Dedifferentiated amniotic fluid mesenchymal stem cell (primary cell): ENCODE measurements at regions not wholly inside any gene's neighbourhood (a gene's known extent, or its start where the extent isn't known, plus 50 kb on each side); places are given as distances from the start of the nearest gene placed in this dataset.

ENCODE experiments used
- DNase-seq: peaks from one replicate; pipeline ENCODE4 v3.0.0-alpha.2; 2016; ENCODE audit errors: extremely low spot score

GRCh38 chr1:195085196-195085595, 1523.0 kb downstream of the KCNT2 start:
- DNase-seq: no peak

GRCh38 chr1:195082183-195082582, 1526.1 kb downstream of the KCNT2 start:
- DNase-seq: peak; percentile 53

- DNase-seq: no peak
These were observed 1531.6 kb downstream of the KCNT2 start for GRCh38 chr1:195076682-195077081.

DNA sequence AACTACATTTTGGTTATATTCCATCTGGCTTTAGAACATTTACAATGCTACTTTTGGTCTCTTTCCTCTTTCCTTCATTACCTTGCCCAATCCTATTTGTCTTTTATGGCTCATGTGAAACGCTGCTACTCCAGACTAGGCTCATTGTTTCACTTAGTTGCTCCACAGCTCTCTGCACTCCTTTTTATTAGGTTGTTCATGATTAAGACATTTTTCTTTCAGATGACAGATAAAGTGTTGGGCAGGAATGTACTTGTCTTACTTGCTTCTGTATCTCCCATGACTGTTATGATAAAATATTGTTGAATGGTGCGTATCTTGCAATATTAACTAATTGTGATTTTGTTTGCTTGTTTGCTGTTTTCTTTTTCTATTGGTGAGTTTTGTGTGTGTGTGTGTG, 1532.3 kb downstream of the KCNT2 start:
- DNase-seq: no peak

- no peak for DNase-seq
These were observed 1536.8 kb downstream of the KCNT2 start for GRCh38 chr1:195071461-195071860.

DNA sequence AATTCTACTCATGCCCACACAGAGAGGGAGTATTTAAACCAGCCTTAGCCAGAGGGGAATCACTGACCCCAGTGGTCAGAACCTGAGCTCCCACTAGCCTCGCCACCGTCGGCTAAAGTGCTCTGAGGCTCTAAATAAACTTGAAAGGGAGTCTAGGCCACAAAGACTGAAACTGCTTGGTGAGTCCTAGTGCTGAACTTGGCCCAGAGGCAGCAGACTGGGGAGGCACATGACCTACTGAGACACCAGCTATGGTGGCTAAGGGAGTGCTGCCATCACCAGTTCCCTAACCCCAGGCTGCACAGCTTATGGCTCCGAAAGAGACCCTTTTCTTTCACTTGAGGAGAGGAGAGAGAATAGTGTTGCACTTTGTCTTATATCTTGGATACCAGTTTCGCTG, 1542.8 kb downstream of the KCNT2 start:
- DNase-seq: no peak

GRCh38 chr1:195064358-195064757, 1543.9 kb downstream of the KCNT2 start:
- no peak for DNase-seq

DNA sequence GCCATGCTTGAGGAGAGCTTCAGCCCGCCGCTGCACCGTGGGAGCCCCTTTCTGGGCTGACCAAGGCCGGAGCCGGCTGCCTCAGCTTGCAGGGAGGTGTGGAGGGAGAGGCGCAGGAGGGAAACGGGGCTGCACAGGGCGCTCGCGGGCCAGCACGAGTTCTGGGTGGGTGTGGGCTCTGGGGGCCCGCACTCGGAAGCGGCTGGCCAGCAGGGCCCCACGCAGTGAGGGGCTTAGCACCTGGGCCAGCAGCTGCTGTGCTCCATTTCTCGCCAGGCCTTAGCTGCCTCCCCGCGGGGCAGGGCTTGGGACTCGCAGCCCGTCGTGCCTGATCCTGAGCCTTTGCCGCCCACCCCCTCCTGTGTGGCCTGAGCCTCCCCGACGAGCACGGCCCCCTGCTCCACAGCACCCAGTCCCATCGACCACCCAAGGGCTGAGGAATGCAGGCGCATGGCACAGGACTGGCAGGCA, 1554.0 kb downstream of the KCNT2 start:
- no peak for DNase-seq

GRCh38 chr1:195053478-195053877, 1554.8 kb downstream of the KCNT2 start:
- no peak for DNase-seq

DNA sequence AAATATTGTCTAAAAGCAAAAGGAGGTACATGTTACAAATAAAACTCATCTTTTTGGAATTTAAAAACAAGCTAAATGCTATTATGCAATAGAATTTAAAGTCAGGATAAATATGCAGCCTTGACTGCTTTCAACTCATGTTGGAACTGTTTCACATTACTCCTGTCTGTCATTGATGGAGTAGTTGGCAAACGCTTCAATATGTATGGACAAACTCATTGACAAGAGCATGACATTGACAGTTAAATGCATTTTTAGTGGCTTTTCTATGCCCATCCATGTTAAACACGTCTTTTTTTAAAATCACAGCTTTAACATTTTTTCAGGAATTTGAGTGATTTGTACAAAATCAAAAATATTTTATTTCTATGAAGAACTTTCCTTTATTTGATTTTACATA, 1560.5 kb downstream of the KCNT2 start:
- DNase-seq: no peak

DNA sequence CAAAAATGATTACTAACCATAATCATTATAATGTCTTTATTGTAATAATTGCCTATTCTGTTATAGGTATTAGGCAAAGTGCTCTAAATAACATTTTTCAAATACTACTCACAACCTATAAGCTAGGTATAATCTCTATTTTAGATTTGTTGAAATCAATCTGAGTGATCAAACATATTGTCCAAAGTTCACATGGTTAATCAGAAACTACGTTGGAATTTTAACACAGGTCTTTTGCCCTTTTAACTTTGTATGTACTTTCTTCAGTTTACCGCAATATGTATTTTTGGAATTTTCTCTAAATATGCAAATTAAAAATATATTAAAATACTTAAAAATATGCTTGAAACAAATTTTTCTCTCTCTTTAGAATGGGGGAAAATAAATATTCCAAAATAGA, 1563.2 kb downstream of the KCNT2 start:
- no peak for DNase-seq

GRCh38 chr1:195030793-195031192, 1577.4 kb downstream of the KCNT2 start:
- no peak for DNase-seq

DNA sequence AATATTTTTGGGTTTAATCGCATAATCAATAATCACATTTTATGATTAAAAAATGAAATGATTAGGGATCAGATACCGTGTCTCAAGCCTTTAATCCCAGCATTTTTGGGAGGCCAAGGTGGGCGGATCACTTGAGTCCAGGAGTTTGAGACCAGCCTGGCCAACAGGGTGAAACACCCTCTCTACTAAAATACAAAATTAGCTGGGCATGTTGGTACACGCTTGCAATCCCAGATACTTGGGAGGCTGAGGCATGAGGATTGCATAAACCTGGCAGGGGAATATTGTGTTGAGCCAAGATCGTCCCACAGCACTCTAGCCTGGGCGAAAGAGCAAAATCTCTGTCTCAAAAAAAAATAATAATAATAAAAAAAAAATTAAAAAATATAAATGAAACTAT, 1581.4 kb downstream of the KCNT2 start:
- DNase-seq: no peak

DNA sequence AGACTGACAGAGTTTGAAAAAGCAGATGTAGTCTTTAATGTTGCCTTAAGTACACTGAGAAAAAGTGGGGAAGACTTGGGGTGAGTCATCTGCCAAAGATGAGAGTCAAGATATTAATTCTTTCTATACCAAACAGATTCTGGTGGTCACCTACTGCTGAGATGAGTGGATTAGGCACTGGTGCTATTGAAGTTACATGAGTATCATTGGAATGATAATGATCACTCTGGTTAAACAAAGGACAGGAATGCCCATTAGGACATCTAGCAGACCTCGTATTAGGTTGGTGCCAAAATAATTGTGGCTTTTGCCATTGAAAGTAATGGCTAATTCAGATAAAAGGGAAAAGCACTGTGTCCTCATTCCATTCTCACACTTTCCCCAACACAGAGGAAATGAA, 1588.9 kb downstream of the KCNT2 start:
- DNase-seq: no peak

DNA sequence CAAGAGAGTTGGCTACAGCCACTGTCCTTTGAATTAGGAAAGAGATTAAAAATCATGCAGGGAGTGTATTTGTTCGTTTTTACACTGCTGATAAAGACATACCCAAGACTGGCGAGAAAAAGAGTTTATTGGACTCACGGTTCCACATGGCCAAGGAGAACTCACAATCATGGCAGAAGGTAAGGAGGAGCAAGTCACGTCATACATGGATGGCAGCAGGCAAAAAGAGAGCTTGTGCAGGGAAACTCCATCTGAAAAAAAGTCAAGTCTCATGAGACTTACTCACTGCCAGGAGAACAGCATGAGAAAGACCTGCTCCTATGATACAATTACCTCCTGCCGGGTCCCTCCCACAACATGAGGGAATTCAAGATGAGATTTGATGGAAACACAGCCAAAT, 1595.2 kb downstream of the KCNT2 start:
- DNase-seq: no peak

DNA sequence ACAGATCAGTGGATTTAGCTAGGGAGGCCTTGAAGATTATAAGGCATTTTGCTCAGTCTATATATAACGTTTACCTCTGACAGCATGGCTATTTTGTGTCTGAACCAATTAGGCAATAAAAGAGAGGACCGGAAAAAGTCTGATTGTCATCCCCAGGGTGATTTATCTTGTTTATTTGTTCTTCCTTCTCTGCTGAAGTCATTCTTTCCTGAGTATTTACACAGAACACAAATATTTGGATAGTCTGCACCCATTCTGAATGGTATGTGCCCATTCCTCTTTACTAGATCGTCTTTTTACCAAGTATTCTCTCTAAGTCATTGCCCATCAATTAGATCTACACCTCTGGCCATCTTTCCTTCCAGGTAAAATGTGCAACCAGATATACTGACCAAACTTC, 1602.9 kb downstream of the KCNT2 start:
- DNase-seq: no peak

- DNase-seq: no peak
These were observed 1617.8 kb downstream of the KCNT2 start for GRCh38 chr1:194990483-194990882.

DNA sequence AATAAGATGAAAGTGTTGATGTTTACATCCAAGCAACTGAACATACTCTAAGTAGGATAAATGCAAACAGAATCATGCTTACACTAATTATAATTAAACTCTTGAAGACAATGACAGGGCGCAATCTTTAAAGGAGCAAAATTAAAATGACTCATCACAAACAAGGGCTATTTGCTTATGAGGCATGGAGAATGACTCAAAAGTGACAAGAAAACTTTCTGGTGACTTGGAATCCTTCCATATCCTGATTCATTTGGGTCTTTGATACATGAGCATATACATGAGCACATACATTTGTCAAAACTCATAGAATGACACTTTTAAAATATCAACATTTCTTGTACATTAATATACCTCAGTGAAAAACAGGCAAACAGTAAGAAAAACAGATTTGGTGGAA, 1632.3 kb downstream of the KCNT2 start:
- DNase-seq: no peak

- no peak for DNase-seq
These were observed 1639.3 kb downstream of the KCNT2 start for GRCh38 chr1:194968916-194969315.

DNA sequence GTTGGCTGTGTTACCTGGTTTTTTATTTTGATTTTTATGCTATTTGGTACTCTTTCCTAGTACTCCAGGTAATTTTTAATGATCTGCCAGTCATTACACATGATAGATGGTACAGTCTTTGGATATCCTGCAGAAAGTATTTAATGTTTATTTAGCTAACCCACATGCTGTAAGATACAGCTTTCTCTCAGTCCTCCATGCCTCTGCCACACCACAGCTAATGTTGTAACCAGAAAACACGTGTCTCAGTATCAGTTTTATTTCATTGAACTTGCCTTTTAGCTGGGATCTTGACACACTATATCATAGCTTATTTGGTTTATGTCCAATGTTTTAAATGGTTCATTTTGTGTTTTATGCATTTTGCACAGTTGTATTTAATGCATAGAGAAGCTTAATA, 1648.4 kb downstream of the KCNT2 start:
- no peak for DNase-seq

GRCh38 chr1:194952171-194952570, 1656.1 kb downstream of the KCNT2 start:
- DNase-seq: no peak

DNA sequence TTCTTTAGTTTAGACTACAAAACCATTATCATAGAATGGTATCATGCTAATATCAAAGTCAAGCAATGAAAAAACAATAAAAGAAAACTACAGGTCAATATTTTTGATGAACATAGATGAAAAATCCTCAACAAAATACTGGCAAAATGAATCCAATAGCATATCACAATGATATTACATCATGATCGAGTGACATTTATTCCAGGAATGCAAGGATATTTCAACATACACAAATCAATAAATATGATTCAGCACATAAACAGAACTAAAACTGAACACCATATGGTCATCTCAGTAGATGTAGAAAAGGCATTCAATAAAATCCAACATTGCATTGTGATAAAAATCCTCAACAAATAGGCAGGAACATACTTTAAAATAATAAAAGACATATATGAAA, 1657.7 kb downstream of the KCNT2 start:
- no peak for DNase-seq

DNA sequence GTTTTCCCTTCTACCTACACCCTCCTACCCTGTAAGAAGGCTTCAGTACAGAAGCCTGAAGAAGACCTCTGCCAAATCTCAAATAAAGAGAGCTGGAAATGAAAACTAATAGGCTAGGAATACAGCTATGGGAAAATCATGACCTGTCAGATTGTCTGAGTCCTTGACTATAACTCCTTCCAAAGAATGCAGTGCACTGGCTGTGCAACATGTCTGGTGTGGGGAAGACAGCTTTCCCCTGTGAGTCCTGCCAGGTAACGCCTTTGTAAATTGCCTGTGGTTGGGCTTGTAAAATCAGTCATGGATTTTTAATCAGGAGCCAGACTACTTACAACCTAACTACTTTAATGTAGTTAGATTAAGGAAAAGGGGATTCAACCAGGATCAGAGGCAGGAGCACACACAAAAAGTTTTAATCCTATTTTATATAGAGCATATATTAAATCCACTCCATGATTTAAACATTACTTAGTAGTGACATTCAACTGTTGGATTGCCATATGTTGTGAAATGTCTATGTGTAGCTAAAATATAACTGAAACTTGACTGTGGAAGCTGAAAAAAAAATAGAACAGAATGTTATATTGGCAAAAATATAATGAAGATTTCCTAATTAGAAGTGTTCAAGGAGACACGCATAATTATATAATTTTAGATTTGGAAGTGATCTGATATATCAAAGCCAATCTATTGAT, 1667.8 kb downstream of the KCNT2 start:
- no peak for DNase-seq

GRCh38 chr1:194935864-194936263, 1672.4 kb downstream of the KCNT2 start:
- no peak for DNase-seq
